SK-N-SH (cell line): ENCODE measurements at regions not wholly inside any gene's neighbourhood (a gene's known extent, or its start where the extent isn't known, plus 50 kb on each side); places are given as distances from the start of the nearest gene placed in this dataset.

Experiments used
- CTCF ChIA-PET: fragments of 300-600, 350-600 bp; formaldehyde crosslinking; extraction: SDS; loops from one replicate; lab custom pipeline; 2021; lab: Yijun Ruan, JAX
- POLR2A ChIA-PET: fragments of 350-600 bp; sonication (Branson Sonifier 250); formaldehyde crosslinking; extraction: SDS; loops from one replicate; lab custom pipeline; 2020; ENCODE audit warnings: antibody characterized with exemption, inconsistent platforms; lab: Yijun Ruan, JAX
- DNase-seq: peaks from one replicate; pipeline ENCODE4 v3.0.0; 2012
- H2AFZ ChIP-seq: fragments of 200-600 bp; sonication (generic); 2 replicates; pipeline ENCODE4 v1.8.1; 2016; ENCODE audit warnings: antibody characterized with exemption, mild to moderate bottlenecking, low read depth
- H3F3A ChIP-seq: fragments of 200-600 bp; sonication (generic); replicated peaks from 2 replicates; pipeline ENCODE3; 2016; ENCODE audit warnings: antibody characterized with exemption, mild to moderate bottlenecking; ENCODE audit not compliant: insufficient read depth
- H3K27ac ChIP-seq, 2 experiments: fragments of 200-500 bp in 1 of 2; fragments of 200-600 bp in 1 of 2; sonication (Bioruptor generic) in 1 of 2; sonication (generic), shearing (Covaris generic) in 1 of 2; 2 replicates each; pipeline versions ENCODE4 v1.5.1 to v1.6.1; 2014 to 2016; ENCODE audit warnings: low read depth in 2 of 2, inconsistent platforms in 1 of 2, low read length in 1 of 2, mild to moderate bottlenecking in 1 of 2, mixed read lengths in 1 of 2
- H3K27me3 ChIP-seq: fragments of 200-600 bp; sonication (generic), shearing (Covaris generic); 2 replicates; pipeline ENCODE4 v1.6.1; 2016; ENCODE audit warnings: mixed run types; ENCODE audit not compliant: insufficient read depth
- H3K36me3 ChIP-seq, 2 experiments: fragments of 200-500 bp in 1 of 2; fragments of 200-600 bp in 1 of 2; sonication (Bioruptor generic) in 1 of 2; sonication (generic) in 1 of 2; replicated peaks in 1 of 2; 2 replicates each; pipeline versions ENCODE3 to v1.5.1; 2014 to 2016; ENCODE audit warnings: low read length in 1 of 2, mild to moderate bottlenecking in 1 of 2; ENCODE audit not compliant: insufficient read depth in 2 of 2, control insufficient read depth in 1 of 2
- H3K4me1 ChIP-seq, 2 experiments: fragments of 200-500 bp in 1 of 2; fragments of 200-600 bp in 1 of 2; sonication (Bioruptor generic) in 1 of 2; sonication (generic), shearing (Covaris generic) in 1 of 2; 2 replicates each; pipeline versions ENCODE4 v1.5.1 to v1.6.1; 2014 to 2016; ENCODE audit warnings: low read depth in 1 of 2, low read length in 1 of 2, mixed run types in 1 of 2; ENCODE audit not compliant: insufficient read depth in 2 of 2, control insufficient read depth in 1 of 2
- H3K4me2 ChIP-seq: fragments of 200-600 bp; sonication (generic), shearing (Covaris generic); 2 replicates; pipeline ENCODE4 v1.6.1; 2017; ENCODE audit warnings: mixed run types
- H3K4me3 ChIP-seq, 2 experiments: fragments of 200-500 bp in 1 of 2; fragments of 200-600 bp in 1 of 2; sonication (Bioruptor generic) in 1 of 2; sonication (generic), shearing (Covaris generic) in 1 of 2; 2 replicates each; pipeline versions ENCODE4 v1.5.1 to v1.8.1; 2014 to 2016; ENCODE audit warnings: low read depth in 2 of 2, inconsistent platforms in 1 of 2, low read length in 1 of 2, mild to moderate bottlenecking in 1 of 2, mixed read lengths in 1 of 2, moderate library complexity in 1 of 2
- H3K79me2 ChIP-seq: fragments of 200-600 bp; sonication (generic); 2 replicates; pipeline ENCODE4 v1.8.1; 2017; ENCODE audit warnings: mild to moderate bottlenecking; ENCODE audit not compliant: insufficient read depth
- H3K9ac ChIP-seq: fragments of 200-600 bp; sonication (generic); 2 replicates; pipeline ENCODE4 v1.6.1; 2017; ENCODE audit warnings: mixed run types
- H3K9me2 ChIP-seq: fragments of 200-600 bp; sonication (generic); 2 replicates; pipeline ENCODE4 v1.6.1; 2017; ENCODE audit warnings: mixed run types
- H3K9me3 ChIP-seq: fragments of 200-600 bp; sonication (generic); 2 replicates; pipeline ENCODE4 v1.6.1; 2017; ENCODE audit warnings: mixed run types, mild to moderate bottlenecking, moderate library complexity
- H4K20me1 ChIP-seq: fragments of 200-600 bp; sonication (generic); 2 replicates; pipeline ENCODE4 v1.6.1; 2017; ENCODE audit warnings: mild to moderate bottlenecking, mixed run types; ENCODE audit not compliant: insufficient read depth
- CHD2 ChIP-seq: fragments of 150-350 bp; IDR thresholded peaks from 2 replicates; pipeline ENCODE4 v1.6.1; 2018; ENCODE audit warnings: low read length; ENCODE audit not compliant: partially characterized antibody
- ELF1 ChIP-seq: IDR thresholded peaks from 2 replicates; pipeline ENCODE4 v1.4.0; 2012
- FOSL2 ChIP-seq: IDR thresholded peaks from 2 replicates; pipeline ENCODE4 v1.4.0; 2012; ENCODE audit warnings: low read depth, mild to moderate bottlenecking, moderate library complexity, borderline replicate concordance
- FOXJ3 ChIP-seq: sonication (generic); formaldehyde crosslinking; IDR thresholded peaks from 2 replicates; pipeline ENCODE4 v1.5.1; 2020; ENCODE audit warnings: mild to moderate bottlenecking, missing genetic modification reagents
- FOXM1 ChIP-seq: IDR thresholded peaks from 2 replicates; pipeline ENCODE4 v1.4.0; 2012; ENCODE audit warnings: low read depth, mild to moderate bottlenecking
- GABPA ChIP-seq: IDR thresholded peaks from 2 replicates; pipeline ENCODE4 v1.4.0; 2012; ENCODE audit warnings: low read depth, mild to moderate bottlenecking
- IRF3 ChIP-seq: fragments of 150-350 bp; IDR thresholded peaks from 2 replicates; pipeline ENCODE4 v1.6.1; 2016; ENCODE audit warnings: mild to moderate bottlenecking, low read depth, low read length
- MEF2A ChIP-seq: IDR thresholded peaks from 2 replicates; pipeline ENCODE4 v1.4.0; 2012; ENCODE audit warnings: low read depth, borderline replicate concordance
- MXI1 ChIP-seq: IDR thresholded peaks from 2 replicates; pipeline ENCODE4 v1.6.1; 2012; ENCODE audit warnings: mild to moderate bottlenecking, low read depth, low read length, improper control_type of control experiment
- PBX3 ChIP-seq: IDR thresholded peaks from 2 replicates; pipeline ENCODE4; 2012
- RAD21 ChIP-seq: IDR thresholded peaks from 2 replicates; pipeline ENCODE4 v1.6.1; 2012; ENCODE audit warnings: mild to moderate bottlenecking, low read length
- RXRA ChIP-seq: IDR thresholded peaks from 2 replicates; pipeline ENCODE4 v1.4.0; 2012; ENCODE audit warnings: low read depth, mild to moderate bottlenecking, borderline replicate concordance
- SIN3A ChIP-seq: IDR thresholded peaks from 2 replicates; pipeline ENCODE4 v1.6.1; 2012; ENCODE audit warnings: low read depth, mild to moderate bottlenecking, low read length, moderate library complexity, borderline replicate concordance
- USF1 ChIP-seq: IDR thresholded peaks from 2 replicates; pipeline ENCODE4 v1.4.0; 2012; ENCODE audit warnings: low read depth, borderline replicate concordance
- USF2 ChIP-seq: fragments of 150-350 bp; IDR thresholded peaks from 2 replicates; pipeline ENCODE4 v1.6.1; 2017; ENCODE audit warnings: antibody characterized with exemption, low read length, low read depth, borderline replicate concordance
- WGBS: methylation state at CpG from one replicate; pipeline ENCODE4 v1.1.6; 2017; ENCODE audit warnings: low lambda C conversion rate; 5-methylcytosine and 5-hydroxymethylcytosine counted together

- H2AFZ ChIP-seq: 0 out of 2 replicates have a peak overlapping the region, but pooled peaks have one; percentile 21
- no peaks in the 10 kb centered on the region for H3K9me3 ChIP-seq
- H4K20me1 ChIP-seq: no peaks in the 10 kb centered on the region
- no peak overlapping the region for H3K9ac ChIP-seq
- H3K4me3 ChIP-seq: no peak overlapping the region
- H3K27ac ChIP-seq: peak overlapping the region in 1 of 2 experiments; percentile 43; a peak in 1 of 4 replicates
- POLR2A ChIA-PET: interaction anchor here (0.6 kb wide), 1 partner anchor 929 kb away, joined by 3 read pairs; no protein-coding TSS in a partner anchor
- peak; percentile 42 for DNase-seq
- no peaks in the 10 kb centered on the region for H3K27me3 ChIP-seq
- H3K79me2 ChIP-seq: no peaks in the 10 kb centered on the region
- H3F3A ChIP-seq: no peaks in the 10 kb centered on the region
- no peak overlapping the region for H3K4me2 ChIP-seq
- TF ChIP-seq SIN3A (no peak), MXI1 (no peak)
- peaks cover 0 to 9% of the 10 kb centered on the region in 2 experiments; a peak in 1 of 4 replicates for H3K4me1 ChIP-seq
- CTCF ChIA-PET: interaction anchor here (1.1 kb wide), 1 partner anchor 9 kb away, joined by 3 read pairs; no protein-coding TSS in a partner anchor
- no peaks in the 10 kb centered on the region for H3K9me2 ChIP-seq
- WGBS: 87% methylated on average over 3 of the region's 3 CpGs
- no peaks in the 10 kb centered on the region for H3K36me3 ChIP-seq
Measured at GRCh38 chr7:81029511-81029910, 110.7 kb upstream of the SEMA3C start.

GRCh38 chr7:81025360-81025759 is 106.5 kb upstream of the SEMA3C start:
- POLR2A ChIA-PET: no interaction called here
- H3K4me2 ChIP-seq: no peak overlapping the region
- no peaks in the 10 kb centered on the region for H3K9me2 ChIP-seq
- no peak overlapping the region for H3K4me3 ChIP-seq
- H3K4me1 ChIP-seq: peaks cover 0 to 9% of the 10 kb centered on the region in 2 experiments; a peak in 1 of 4 replicates
- DNase-seq: no peak
- no peaks in the 10 kb centered on the region for H3K27me3 ChIP-seq
- H3K79me2 ChIP-seq: no peaks in the 10 kb centered on the region
- CTCF ChIA-PET: interaction anchor here (0.9 to 1.0 kb wide), 2 partner anchors 10 to 18 kb away, joined by 3 to 4 read pairs; no protein-coding TSS in a partner anchor
- H2AFZ ChIP-seq: no peak overlapping the region
- H3K36me3 ChIP-seq: no peaks in the 10 kb centered on the region
- no peaks in the 10 kb centered on the region for H3F3A ChIP-seq
- no peaks in the 10 kb centered on the region for H3K9me3 ChIP-seq
- TF ChIP-seq USF1 (no peak), MEF2A (no peak), FOSL2 (no peak), SIN3A (no peak), PBX3 (no peak), FOXJ3 (CRISPR knock-in tag) (no peak), RXRA (no peak), ELF1 (no peak), IRF3 (no peak), GABPA (no peak), RAD21 (no peak), FOXM1 (no peak), USF2 (no peak), CHD2 (no peak)
- no peak overlapping the region for H3K27ac ChIP-seq
- H4K20me1 ChIP-seq: no peaks in the 10 kb centered on the region
- H3K9ac ChIP-seq: no peak overlapping the region
- WGBS: 91% methylated on average over 2 of the region's 2 CpGs
